Kidney capillary endothelial cell (primary cell): ENCODE measurements at regions not wholly inside any gene's neighbourhood (a gene's known extent, or its start where the extent isn't known, plus 50 kb on each side); places are given as distances from the start of the nearest gene placed in this dataset.

Source experiments
- DNase-seq: peaks from one replicate; pipeline ENCODE4 v3.0.0-alpha.2; 2018; ENCODE audit warnings: low spot score

DNA sequence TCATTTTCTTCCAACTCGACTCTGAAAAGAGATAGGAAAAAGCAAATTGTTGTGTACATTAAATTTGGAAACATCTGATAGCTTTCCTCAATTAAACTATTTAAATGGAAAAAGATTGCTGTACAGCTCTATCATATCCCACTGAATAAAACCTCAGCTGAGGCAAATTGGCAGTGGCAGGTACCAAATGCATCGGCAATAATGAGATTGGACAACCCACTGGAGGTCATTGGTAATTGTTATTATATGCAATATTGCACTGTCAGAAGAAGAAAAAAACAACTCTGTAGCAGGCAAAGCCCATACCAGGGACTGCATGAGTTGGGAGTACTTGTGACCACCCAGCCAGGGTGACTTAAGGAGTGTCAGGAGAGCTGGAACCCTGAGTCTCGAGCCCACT, 291.6 kb upstream of the SKOR2 start:
- DNase-seq, result no peak

DNA sequence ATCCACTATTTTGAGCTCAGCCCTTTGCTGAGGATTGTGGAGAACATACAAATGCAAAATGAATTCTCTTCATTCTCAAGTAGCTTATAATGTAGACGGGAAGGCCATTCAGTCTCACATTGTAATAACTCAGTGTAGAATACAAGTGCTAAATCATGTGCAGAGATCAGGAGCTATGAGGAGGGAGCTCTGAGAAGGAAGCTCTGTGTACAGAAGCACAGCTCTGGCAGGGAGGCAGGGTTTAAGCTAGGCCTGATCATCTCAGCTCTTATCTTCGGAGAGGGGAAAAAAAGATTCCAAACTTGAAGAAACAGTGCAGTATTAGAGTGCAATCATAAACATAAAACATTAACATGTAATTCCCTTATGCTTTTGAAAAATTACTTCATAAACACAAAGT, 291.1 kb upstream of the SKOR2 start:
- DNase-seq, result no peak

DNA sequence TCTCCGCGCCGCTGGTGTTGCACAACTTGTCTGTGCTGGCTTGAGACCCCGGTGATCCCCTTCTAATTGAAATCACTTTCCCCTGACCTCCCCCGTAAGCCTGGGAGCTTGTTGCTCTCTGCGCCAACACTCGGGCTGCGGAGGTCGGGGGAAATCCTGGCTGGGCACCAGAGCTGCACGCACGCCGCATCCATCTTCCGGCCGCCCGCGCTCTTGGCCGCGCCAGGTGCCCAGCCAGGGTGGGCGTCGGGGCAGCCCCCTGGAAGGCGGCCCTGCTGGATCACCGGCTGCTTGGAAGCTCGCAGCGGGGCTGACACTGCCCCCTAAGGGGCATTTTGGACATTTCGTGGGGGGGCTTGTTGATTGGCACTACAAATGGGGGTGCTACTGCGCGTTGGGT, 280.3 kb upstream of the SKOR2 start:
- no peak for DNase-seq

DNA sequence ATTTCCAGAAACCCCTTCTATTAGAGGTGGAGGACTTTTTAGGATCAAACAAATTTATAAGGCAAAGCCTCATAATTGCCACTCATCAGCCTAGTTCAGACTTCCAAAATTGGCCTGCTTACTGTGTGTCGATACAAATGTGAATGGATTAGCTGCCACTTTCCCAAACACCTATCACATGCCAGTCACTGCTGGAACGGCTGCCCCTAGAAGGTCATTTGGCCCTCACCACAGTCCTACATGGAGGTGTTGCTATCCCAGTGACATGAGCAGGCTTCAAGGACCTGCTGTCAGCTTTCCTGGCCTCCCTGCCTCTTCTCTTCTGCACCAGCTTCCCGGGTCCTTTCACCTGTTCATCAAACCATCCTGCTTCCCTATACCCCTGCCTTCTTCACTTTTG, 279.2 kb upstream of the SKOR2 start:
- DNase-seq, result no peak

DNA sequence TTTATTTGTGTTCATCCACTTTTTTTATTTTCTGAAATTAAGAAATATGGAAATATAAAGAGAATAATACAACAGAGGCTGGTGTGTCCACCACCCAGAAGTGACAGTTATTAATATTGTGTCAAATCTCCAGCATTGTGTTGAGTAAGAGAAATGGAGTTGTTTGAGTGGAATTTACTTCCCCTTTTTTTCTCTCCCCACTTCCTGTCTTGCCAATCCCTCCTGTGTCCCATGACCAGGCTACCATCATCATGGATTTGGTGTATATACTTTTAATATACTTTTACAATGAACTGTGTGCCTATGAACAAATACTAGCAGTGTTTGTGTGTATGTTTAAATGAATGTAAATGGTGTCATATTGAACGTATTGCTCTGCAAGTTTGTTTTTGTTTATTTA, 276.9 kb upstream of the SKOR2 start:
- no peak for DNase-seq

DNA sequence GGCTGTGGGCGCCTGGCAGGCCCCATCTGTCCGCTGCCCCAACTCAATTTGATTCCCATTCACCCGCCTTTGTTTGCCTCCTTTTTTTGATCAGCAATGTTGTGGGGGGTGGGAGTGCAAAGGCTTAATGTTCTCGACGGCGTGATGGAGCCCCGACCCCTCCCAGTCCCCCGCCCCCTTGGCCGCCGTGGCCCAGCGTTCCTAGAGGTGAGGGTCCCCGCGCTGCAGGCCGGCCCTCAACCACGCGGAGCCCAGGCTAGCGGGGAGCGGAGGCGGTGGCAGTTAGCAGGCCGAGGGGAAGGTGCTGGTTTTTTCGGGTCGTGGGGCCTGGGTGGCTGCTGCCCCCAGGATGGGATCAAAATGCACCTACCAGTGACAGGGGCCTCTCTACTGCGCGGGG, 274.7 kb upstream of the SKOR2 start:
- no peak for DNase-seq

DNA sequence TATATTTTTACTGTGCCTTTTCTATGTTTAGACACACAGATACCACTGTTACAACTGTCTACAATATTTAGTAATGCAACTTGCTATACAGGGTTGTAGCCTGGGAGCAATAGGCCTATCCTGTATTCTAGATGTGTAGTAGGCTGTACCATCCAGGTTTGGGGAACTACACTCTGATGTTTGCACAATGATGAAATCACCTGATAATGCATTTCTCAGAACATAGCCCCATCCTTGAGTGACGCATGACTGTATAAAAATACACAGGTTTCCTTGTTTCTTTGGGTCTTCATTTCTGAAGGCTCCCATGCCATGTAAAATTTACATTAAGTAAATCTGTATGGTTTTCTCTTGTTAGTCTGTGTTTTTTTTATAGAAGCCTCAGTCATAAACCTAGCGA, 270.9 kb upstream of the SKOR2 start:
- no peak for DNase-seq

DNA sequence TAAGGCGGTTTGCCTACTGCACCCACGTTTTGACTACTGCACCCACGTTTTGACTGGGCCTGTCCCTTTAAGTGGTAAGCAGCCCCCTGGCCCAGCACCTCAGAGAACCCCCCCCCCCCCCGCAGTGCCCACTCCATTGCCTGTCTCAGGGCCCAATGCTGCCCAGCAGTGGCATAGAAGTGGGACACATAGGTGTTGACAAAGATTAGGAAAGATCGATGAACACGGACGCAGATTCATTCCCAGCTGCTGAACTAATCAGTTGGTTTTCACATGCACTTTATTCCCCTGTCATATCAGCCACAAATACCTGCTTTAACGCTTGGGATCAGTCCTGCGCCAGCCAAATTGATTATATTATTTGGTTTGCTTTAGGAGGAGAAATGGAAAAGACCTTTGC, 268.8 kb upstream of the SKOR2 start:
- DNase-seq, result no peak

DNA sequence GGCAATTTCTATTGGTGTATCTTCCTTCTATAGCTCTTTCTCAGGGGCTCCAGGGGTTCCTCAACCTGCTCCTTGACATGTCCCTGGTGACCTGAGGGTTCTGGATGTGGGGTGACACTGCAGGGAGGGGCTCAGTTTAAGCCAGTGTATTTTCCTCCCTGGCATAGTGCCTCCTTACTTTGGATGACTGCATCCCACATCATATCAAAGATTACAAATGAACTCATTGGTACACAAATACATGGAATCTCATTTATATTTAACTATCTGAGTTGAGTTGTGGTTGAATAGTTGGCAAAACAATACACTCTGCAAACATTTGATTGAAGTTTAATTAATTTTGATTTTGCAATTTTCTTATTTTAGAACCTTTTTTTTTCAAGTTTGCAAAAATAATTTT, 268.2 kb upstream of the SKOR2 start:
- no peak for DNase-seq

DNA sequence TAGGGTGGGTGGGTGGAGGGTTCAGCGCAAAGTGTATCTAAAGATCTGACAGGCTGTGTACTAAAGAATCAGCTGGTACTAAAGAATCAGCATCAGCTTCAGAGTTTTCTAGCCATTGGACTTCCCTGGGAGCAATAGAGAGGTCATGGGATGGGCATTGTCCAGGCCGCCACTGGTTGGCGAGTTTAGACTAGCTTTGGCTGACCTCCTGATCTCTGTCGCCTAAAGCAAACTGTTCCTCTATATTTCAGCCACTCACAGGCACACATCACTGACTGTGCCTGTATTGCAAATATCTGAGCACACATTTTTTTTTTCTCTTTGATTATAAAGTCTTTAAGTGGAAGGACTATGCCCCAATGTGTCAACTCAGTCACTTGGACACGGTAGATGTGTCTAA, 267.8 kb upstream of the SKOR2 start:
- DNase-seq, result no peak

DNA sequence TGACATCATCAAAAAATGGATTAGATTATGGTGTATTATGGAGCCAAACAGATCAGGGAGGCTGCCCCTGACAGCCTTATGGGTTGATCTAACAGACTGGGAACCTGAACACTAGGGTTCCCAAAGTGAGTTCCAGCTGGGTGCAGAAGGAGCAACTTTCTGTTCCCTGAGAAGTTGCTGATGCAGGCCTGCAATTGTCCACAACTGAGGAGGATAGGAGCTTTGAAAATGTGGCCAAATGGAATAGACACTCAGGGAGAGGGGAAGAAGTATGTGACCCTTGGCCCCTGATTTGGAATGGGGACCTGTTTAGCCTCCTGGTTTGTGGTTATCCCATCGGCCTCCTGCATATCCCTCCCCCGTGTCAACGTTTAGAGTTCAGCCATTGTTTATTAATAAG, 262.2 kb upstream of the SKOR2 start:
- DNase-seq, result no peak

DNA sequence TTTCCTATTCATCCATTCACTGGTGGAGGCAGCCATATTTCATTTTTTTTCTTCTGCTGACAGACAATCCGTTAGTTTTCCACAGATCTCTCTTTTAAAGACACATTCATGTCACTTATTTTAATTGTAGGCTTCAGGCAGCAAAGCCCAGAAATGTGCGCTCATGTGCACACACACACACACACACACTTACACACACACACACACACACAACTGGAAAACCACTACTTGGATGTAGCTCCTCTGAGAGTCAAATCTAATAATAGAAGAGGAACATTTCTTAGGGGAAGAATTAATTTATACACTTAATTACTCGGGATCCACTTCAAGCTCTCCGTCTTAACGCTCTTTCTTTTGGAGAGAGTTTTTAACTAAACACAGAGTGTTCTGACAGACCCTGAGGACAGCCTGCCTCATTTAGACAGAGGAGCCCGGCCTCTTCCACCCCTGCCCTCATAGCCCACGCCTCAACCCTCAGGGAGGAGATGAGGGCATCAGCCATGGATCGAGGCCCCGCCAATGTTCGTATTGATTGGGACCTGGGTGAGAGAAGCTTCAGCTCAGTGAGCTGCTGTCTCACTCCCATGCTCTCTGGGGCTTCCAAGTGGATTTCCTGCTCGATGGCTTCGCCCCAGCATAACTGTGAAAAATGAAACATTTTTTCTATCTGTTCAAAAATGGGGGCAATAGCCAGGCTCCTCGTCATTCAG, 261.4 kb upstream of the SKOR2 start:
- DNase-seq, result no peak

DNA sequence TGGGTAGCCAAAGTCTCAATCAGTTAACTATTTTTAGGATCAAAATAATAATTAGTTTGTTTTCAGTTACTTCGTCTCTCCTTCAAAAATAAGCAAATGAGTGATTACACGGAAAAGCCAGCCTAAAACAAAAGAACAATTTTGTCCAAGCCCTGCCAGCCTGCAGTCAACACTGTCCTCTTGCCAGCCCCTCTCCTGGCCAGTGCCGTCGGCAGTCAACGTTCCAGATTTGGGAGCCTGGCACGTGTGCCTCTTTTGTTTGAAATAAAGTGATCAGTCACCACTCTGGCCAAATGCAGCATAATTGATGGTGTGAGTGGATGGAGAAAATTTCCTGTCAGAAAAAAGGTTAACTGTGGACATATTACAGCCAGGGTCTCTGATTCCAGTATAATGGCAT, 260.6 kb upstream of the SKOR2 start:
- DNase-seq, result no peak

DNA sequence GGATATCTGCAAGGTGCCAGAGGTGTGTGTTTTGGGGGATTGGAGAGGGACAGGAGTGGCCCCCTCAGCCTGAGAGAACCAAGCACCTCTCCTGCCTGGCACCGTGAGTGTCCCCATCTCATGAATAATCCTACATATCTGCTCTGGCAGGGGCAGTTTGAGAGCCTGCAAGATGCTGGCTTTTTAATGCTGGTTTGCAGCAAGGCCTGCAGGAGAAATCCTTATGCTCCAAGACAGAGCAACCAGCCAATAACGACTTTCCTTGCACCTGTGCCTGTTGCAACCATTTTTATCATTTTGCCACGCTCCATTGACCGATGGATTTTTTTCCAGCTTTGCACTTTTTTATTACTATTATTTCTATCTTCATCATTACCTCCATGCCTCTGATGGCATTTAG, 259.4 kb upstream of the SKOR2 start:
- no peak for DNase-seq

DNA sequence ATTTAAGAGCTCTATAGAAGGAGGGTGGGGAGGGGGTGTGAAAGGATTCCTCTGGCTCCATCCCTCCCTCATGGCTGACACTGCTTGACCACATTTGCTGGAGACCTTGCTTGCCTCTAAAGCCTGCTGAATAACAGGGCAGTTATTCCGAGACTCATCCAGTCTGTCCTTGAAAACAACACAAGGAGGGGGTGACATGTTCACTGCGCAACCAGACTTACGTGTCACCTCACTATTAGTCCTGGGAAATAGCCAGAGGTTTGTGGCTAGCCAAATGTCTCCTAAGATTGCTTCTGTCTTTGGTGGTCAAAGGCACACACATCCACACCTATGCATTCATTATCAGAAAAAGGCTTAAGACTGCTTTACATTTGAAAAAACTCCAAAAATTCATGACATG, 256.2 kb upstream of the SKOR2 start:
- DNase-seq, result no peak

DNA sequence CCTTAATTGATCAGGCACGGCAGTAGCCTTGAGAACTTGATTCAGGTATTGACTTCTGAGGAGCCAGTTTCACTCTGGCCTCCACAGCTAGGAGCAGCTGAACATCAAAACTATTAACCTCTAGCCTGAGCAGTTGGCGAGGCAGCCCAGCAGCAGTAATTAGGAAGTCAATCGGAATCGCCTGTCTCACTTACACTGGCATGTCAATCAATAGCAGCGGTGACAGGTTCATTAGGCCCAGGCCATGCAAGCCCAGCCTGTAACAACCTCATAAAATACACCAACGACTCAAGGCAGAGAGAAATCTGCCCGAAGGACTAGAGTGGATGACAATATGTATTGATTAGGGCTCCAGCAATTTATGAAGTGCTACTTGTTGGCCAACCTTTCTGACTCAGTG, 255.4 kb upstream of the SKOR2 start:
- DNase-seq, result no peak

DNA sequence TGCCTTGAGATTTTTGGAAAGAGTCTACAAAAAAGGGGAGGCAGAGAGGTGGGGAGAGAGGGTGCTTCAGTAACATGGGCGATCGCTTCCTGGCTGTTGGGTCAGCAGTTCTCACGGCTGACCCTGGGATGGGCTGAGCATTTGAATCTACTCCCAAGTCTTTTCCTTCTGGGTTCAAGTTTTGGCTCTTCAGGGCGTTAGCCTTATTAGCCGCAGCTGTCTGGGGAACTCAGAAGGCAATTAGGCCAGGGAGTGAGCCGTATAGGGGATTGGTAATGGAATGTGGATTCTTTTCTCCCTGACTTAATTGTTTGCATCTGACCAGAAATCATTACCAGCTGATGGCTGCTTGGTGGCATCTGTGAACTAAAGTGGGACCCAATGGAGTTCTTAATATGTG, 250.5 kb upstream of the SKOR2 start:
- no peak for DNase-seq

DNA sequence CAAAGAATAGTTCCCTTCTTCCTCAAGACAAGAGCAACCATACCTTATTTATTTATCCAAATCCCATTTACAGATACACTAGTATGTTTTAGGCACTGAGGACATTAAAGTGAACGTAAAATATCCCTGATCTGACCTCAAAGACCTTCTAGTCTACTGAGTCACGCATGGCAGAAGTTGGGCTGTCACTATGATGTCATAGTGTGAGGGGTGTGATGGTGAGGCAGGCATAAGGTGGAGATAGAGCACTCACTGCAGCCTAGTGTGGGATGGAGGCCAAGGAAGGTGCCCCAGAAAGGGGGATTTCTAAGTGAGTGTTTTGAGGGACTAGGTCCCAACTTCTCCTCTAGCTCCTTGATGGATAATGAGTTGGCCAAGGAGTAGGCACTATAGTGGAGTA, 249.5 kb upstream of the SKOR2 start:
- no peak for DNase-seq

DNA sequence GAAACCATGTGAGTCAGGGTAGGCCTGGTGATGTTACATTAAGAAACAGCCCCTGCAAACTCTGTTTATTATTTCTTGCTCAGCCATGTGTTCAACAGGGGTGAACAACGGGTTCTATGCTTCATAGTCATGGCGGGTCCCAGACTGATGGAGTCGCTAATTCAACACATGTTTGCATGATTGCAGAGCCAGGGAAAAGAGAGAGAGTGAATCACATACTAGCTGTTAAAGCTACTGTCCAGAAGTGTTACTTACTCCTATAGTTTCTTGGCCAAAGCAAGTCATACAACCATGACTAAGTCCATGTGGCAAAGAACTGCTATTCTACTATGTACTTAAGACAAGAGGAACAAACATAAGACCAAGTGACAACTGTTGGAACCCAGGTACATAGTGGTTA, 241.2 kb upstream of the SKOR2 start:
- DNase-seq, result no peak

DNA sequence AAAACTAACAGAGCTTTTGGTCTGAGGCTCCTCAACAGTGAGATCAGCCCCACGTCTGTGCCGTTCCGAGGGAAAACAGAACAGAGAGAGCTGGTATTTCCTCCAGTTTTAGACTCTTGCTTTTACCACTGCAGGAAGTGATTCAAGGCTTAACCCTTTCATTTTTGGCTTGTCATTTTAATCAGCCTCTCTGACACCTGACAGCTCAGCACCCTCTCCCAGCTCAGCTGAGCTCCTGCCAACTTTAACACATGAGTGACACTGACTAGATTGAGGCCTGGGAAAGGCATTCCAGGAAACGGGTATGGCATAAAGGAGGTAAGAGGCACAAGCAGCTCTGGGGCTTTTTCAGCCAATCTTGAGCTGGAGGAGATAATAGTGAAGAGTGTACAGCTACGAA, 239.4 kb upstream of the SKOR2 start:
- peak; percentile 21 for DNase-seq

DNA sequence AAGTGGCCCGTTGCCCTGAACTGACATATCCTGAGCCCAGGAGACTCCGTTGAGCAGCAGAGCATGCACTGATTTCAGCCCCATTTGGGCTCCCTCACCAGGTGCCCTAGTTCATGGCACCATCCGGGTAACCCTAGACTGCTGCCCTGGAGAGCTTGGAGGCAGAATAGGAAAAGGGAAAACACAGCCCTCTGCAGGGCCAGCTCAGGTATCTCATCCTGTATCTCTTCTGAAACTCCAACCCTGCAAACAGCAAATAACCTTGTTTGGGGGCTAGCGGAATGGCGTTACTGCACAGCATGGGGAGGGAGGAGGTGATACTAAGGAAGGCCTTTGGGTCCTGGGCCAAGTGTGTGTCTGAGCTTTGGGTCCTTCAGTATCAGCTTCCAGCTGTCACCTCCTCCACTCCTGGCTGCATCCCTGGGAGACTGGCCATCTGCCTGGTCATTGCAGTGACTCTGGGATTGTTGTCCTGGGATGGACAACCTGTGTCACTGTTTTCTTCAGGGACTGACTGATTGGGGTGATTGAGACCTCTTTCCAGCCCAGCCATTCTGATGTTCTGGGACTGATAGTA, 233.8 kb upstream of the SKOR2 start:
- DNase-seq, result no peak

DNA sequence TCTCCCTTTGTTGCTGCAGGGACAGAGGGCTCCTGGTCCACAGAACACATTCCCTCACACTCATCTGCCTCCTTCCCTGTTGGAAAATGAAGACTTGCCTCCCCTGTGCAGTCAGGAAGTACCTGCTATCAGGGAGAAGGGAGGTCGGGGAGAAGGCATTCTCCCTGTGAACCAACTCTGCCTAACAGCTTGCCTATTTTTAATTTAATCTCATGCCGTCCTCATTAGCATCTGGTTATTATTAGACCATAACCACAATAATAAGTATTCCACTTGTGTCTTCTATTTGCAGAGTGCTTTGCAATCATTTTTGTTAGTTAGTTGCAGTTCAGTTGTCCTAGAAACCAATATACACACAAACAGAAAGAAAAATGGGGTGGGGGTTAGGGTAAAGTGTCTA, 232.6 kb upstream of the SKOR2 start:
- DNase-seq, result no peak

DNA sequence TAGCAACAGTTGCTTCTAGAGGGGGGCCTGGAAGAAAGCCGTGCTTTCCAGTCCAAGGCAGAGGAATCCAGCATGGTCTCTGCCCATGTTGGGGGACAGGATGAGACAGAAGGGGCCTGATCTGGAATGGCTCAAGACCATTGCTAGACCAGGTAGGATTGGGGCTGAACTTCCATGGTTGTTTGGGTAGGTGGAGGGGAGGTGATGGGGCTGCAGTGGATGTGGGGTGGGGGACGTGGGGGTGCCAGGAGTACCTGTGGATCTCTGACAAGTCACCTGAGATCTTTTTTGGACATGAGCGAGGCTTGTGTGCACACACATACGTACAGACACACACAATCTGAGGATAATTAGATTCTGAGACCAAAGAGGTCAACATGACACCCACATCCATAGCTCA, 228.7 kb upstream of the SKOR2 start:
- DNase-seq, result no peak

DNA sequence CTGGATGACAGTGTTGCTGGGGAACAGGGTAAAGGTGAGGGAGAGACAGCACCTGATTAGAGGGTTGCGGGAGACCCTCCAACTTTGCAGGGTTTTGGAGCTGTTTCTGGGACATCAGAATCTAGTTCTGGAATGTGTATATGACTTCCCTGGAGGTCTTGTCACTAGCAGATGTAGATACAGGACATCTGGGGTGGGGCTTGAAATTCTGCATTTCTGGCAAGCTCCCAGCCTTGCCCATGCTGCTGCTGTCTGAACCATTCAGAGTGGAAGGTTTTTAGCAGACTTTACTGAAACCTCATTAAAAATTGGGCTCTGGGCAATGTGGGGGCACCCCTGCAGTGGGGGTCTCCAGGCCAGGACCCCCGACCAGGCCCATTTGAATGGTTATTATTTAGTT, 220.3 kb upstream of the SKOR2 start:
- DNase-seq, result no peak

DNA sequence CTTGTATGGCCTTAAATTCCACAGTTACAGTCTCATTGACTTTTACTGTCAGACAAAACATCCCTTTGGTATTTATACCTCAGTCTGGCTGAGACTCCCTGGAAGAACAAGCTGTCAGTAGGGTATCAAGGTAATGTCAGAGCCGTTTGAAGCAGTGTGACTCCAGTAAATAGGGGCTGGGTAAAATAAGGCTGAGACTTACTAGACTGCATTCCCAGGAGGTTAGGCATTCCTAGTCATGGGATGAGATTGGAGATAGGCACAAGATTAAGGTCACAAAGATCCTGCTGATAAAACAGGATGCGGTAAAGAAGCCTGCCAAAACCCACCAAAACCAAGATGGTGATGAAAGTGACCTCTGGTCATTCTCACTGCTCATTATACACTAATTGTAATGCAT, 219.5 kb upstream of the SKOR2 start:
- no peak for DNase-seq
